ENCODE measurements at regions not wholly inside any gene's neighbourhood (a gene's known extent, or its start where the extent isn't known, plus 50 kb on each side); places are given as distances from the start of the nearest gene placed in this dataset.

- Mint-ChIP-seq H3K4me3 (no peak overlapping the region), H3K36me3 (ENCODE audit: low read depth) (no peaks in the 10 kb centered on the region), H3K27me3 (ENCODE audit: low read depth) (no peaks in the 10 kb centered on the region), H3K4me1 (peaks cover 31% of the 10 kb centered on the region), H3K9me3 (peaks cover 6% of the 10 kb centered on the region), H3K27ac (ENCODE audit: unreplicated experiment) (no peak overlapping the region)
- DNase-seq (ENCODE audit: low read depth, low spot score) = no peak
- TF ChIP-seq CTCF (conservative IDR thresholded peaks at IDR 0.05) = no peak
Measured at GRCh38 chr5:82670692-82671091, 392.5 kb upstream of the RPS23 start.

GRCh38 chr5:82669720-82670119, 391.6 kb upstream of the RPS23 start:
- Mint-ChIP-seq H3K4me1 (peaks cover 31% of the 10 kb centered on the region), H3K4me3 (no peak overlapping the region), H3K27me3 (ENCODE audit: low read depth) (no peaks in the 10 kb centered on the region), H3K9me3 (peaks cover 6% of the 10 kb centered on the region), H3K36me3 (ENCODE audit: low read depth) (no peaks in the 10 kb centered on the region), H3K27ac (ENCODE audit: unreplicated experiment) (no peak overlapping the region)
- no peak for TF ChIP-seq CTCF (conservative IDR thresholded peaks at IDR 0.05)
- no peak for DNase-seq (ENCODE audit: low read depth, low spot score)

- no peaks in the 10 kb centered on the region for H3K27me3 Mint-ChIP-seq (ENCODE audit: low read depth)
- H3K9me3 Mint-ChIP-seq = peaks cover 3% of the 10 kb centered on the region
- no peak overlapping the region for H3K4me3 Mint-ChIP-seq
- DNase-seq (ENCODE audit: low read depth, low spot score) = no peak
- TF ChIP-seq CTCF (conservative IDR thresholded peaks at IDR 0.05) = no peak
- no peaks in the 10 kb centered on the region for H3K36me3 Mint-ChIP-seq (ENCODE audit: low read depth)
- no peak overlapping the region for H3K27ac Mint-ChIP-seq (ENCODE audit: unreplicated experiment)
- peaks cover 20% of the 10 kb centered on the region for H3K4me1 Mint-ChIP-seq
Measured at GRCh38 chr5:82666312-82666711, 388.2 kb upstream of the RPS23 start.

GRCh38 chr5:82664732-82665131, 386.6 kb upstream of the RPS23 start:
- peaks cover 3% of the 10 kb centered on the region for H3K9me3 Mint-ChIP-seq
- DNase-seq (ENCODE audit: low read depth, low spot score) = no peak
- TF ChIP-seq CTCF (conservative IDR thresholded peaks at IDR 0.05) = no peak

GRCh38 chr5:82663225-82663624, 385.1 kb upstream of the RPS23 start:
- Mint-ChIP-seq H3K4me1 (no peaks in the 10 kb centered on the region), H3K36me3 (ENCODE audit: low read depth) (no peaks in the 10 kb centered on the region)
- TF ChIP-seq CTCF (conservative IDR thresholded peaks at IDR 0.05) = no peak

More at GRCh38 chr5:82664732-82665131, 386.6 kb upstream of the RPS23 start:
- H3K36me3 Mint-ChIP-seq (ENCODE audit: low read depth) = no peaks in the 10 kb centered on the region
- no peak overlapping the region for H3K27ac Mint-ChIP-seq (ENCODE audit: unreplicated experiment)
- H3K27me3 Mint-ChIP-seq (ENCODE audit: low read depth) = no peaks in the 10 kb centered on the region
- H3K4me3 Mint-ChIP-seq = no peak overlapping the region
- peaks cover 10% of the 10 kb centered on the region for H3K4me1 Mint-ChIP-seq

GRCh38 chr5:82662340-82662739, 384.2 kb upstream of the RPS23 start:
- DNase-seq (ENCODE audit: low read depth, low spot score) = no peak
- Mint-ChIP-seq H3K4me3 (no peak overlapping the region), H3K9me3 (no peaks in the 10 kb centered on the region), H3K4me1 (no peaks in the 10 kb centered on the region), H3K36me3 (ENCODE audit: low read depth) (no peaks in the 10 kb centered on the region), H3K27me3 (ENCODE audit: low read depth) (no peaks in the 10 kb centered on the region), H3K27ac (ENCODE audit: unreplicated experiment) (no peak overlapping the region)
- no peak for TF ChIP-seq CTCF (conservative IDR thresholded peaks at IDR 0.05)

More at GRCh38 chr5:82663225-82663624, 385.1 kb upstream of the RPS23 start:
- DNase-seq (ENCODE audit: low read depth, low spot score) = no peak
- Mint-ChIP-seq H3K27ac (ENCODE audit: unreplicated experiment) (no peak overlapping the region), H3K4me3 (no peak overlapping the region), H3K27me3 (ENCODE audit: low read depth) (no peaks in the 10 kb centered on the region), H3K9me3 (no peaks in the 10 kb centered on the region)

Data from neural crest cell (in vitro differentiated cells).